Keratinocyte (primary cell): ENCODE measurements at regions not wholly inside any gene's neighbourhood (a gene's known extent, or its start where the extent isn't known, plus 50 kb on each side); places are given as distances from the start of the nearest gene placed in this dataset.

ENCODE experiments used
- EZH2 ChIP-seq: IDR thresholded peaks from one replicate; pipeline ENCODE4 v1.6.1; 2012; ENCODE audit warnings: inconsistent platforms, mild to moderate bottlenecking, low read length, moderate library complexity
- TF ChIP-seq, protein P1 (sequence below), 3 experiments: IDR thresholded peaks in 1 of 3; conservative IDR thresholded peaks in 1 of 3; optimal IDR thresholded peaks in 1 of 3; 2 replicates in 2 of 3; 3 replicates in 1 of 3; pipeline versions ENCODE3 to v1.5.1; 2011; ENCODE audit warnings: low read length in 3 of 3, mild to moderate bottlenecking in 3 of 3, moderate library complexity in 2 of 3, control low read depth in 1 of 3, inconsistent platforms in 1 of 3; ENCODE audit not compliant: insufficient read depth in 2 of 3; ENCODE audit errors: extremely low read depth in 1 of 3

DNA sequence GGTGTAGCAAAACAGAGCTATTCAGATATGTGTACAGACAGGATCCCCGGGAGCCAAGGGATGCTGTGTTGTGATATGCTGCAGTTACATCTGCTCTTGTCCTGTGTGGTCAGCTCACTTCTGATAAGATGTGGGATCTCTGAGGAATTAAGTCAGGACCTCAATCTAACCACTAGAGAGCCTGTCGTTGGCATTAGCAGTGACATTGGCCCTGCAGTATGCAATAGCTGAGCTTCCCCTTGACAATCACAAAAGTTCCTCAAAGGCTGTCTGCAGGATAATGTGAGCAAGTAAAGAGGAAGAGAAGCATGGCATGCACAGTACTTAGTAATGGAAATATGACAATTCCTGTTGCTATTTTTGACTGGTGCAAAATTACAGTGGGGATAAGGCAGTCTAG lies 203.4 kb upstream of the MIR17HG start:
- TF ChIP-seq EZH2: no peak
- TF ChIP-seq, protein P1, sequence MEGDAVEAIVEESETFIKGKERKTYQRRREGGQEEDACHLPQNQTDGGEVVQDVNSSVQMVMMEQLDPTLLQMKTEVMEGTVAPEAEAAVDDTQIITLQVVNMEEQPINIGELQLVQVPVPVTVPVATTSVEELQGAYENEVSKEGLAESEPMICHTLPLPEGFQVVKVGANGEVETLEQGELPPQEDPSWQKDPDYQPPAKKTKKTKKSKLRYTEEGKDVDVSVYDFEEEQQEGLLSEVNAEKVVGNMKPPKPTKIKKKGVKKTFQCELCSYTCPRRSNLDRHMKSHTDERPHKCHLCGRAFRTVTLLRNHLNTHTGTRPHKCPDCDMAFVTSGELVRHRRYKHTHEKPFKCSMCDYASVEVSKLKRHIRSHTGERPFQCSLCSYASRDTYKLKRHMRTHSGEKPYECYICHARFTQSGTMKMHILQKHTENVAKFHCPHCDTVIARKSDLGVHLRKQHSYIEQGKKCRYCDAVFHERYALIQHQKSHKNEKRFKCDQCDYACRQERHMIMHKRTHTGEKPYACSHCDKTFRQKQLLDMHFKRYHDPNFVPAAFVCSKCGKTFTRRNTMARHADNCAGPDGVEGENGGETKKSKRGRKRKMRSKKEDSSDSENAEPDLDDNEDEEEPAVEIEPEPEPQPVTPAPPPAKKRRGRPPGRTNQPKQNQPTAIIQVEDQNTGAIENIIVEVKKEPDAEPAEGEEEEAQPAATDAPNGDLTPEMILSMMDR (optimal IDR thresholded peaks at IDR 0.05 in 1 of 3, IDR thresholded peaks at IDR 0.05 in 1 of 3, conservative IDR thresholded peaks at IDR 0.05 in 1 of 3; ENCODE audit: extremely low read depth in 1 of 3, insufficient read depth in 2 of 3, low read length in 3 of 3): no peak
